ENCODE measurements at regions not wholly inside any gene's neighbourhood (a gene's known extent, or its start where the extent isn't known, plus 50 kb on each side); places are given as distances from the start of the nearest gene placed in this dataset.

DNA sequence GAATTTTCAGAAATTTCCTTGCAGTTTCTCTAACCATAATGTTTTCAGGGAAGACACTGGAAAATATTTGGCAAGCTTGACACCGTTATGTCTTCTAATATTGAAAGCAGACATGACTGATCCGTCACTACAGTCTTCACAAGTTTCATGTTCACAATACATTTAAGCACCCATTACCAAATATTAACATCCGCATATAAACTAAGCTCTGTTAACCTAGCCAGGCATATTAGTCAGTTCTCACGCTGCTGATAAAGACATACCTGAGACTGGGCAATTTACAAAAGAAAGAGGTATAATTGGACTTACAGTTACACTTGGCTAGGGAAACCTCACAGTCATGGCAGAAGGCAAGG, 162.7 kb upstream of the LYSMD4 start:
- TF ChIP-seq TCF12 (IDR thresholded peaks at IDR 0.05; ENCODE audit: low read depth) (no peak), FOXM1 (IDR thresholded peaks at IDR 0.05; ENCODE audit: borderline replicate concordance, low read depth) (no peak), TAF1 (IDR thresholded peaks at IDR 0.05; ENCODE audit: low read depth) (no peak), EP300 (IDR thresholded peaks at IDR 0.05; ENCODE audit: borderline replicate concordance) (no peak), YY1 (IDR thresholded peaks at IDR 0.05; ENCODE audit: low read depth) (no peak), ZBTB7A (IDR thresholded peaks at IDR 0.05; ENCODE audit: low read depth) (no peak), TEAD4 (IDR thresholded peaks at IDR 0.05) (no peak), EGR1 (IDR thresholded peaks at IDR 0.05) (no peak), RAD21 (IDR thresholded peaks at IDR 0.05; ENCODE audit: low read depth) (no peak)
- TF ChIP-seq, protein P1, sequence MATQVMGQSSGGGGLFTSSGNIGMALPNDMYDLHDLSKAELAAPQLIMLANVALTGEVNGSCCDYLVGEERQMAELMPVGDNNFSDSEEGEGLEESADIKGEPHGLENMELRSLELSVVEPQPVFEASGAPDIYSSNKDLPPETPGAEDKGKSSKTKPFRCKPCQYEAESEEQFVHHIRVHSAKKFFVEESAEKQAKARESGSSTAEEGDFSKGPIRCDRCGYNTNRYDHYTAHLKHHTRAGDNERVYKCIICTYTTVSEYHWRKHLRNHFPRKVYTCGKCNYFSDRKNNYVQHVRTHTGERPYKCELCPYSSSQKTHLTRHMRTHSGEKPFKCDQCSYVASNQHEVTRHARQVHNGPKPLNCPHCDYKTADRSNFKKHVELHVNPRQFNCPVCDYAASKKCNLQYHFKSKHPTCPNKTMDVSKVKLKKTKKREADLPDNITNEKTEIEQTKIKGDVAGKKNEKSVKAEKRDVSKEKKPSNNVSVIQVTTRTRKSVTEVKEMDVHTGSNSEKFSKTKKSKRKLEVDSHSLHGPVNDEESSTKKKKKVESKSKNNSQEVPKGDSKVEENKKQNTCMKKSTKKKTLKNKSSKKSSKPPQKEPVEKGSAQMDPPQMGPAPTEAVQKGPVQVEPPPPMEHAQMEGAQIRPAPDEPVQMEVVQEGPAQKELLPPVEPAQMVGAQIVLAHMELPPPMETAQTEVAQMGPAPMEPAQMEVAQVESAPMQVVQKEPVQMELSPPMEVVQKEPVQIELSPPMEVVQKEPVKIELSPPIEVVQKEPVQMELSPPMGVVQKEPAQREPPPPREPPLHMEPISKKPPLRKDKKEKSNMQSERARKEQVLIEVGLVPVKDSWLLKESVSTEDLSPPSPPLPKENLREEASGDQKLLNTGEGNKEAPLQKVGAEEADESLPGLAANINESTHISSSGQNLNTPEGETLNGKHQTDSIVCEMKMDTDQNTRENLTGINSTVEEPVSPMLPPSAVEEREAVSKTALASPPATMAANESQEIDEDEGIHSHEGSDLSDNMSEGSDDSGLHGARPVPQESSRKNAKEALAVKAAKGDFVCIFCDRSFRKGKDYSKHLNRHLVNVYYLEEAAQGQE (IDR thresholded peaks at IDR 0.05; ENCODE audit: low read depth): no peak
- TF ChIP-seq, protein P2, sequence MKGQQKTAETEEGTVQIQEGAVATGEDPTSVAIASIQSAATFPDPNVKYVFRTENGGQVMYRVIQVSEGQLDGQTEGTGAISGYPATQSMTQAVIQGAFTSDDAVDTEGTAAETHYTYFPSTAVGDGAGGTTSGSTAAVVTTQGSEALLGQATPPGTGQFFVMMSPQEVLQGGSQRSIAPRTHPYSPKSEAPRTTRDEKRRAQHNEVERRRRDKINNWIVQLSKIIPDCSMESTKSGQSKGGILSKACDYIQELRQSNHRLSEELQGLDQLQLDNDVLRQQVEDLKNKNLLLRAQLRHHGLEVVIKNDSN (IDR thresholded peaks at IDR 0.05): no peak
- TF ChIP-seq, protein P3, sequence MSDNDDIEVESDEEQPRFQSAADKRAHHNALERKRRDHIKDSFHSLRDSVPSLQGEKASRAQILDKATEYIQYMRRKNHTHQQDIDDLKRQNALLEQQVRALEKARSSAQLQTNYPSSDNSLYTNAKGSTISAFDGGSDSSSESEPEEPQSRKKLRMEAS (IDR thresholded peaks at IDR 0.05): no peak
